Hypothalamus (tissue), 51 donors: ENCODE measurements at regions not wholly inside any gene's neighbourhood (a gene's known extent, or its start where the extent isn't known, plus 50 kb on each side); places are given as distances from the start of the nearest gene placed in this dataset.

Experiments used
- DNase-seq, 51 donors: peaks; one replicate each; lab custom pipeline; 2025; lab: John Stamatoyannopoulos, UW

GRCh38 chr7:84686373-84686772 is 491.8 kb upstream of the SEMA3A start:
- DNase-seq: no peak

- no peak for DNase-seq
These were observed 490.4 kb upstream of the SEMA3A start for GRCh38 chr7:84684836-84685480.

- DNase-seq: no peak
These were observed 488.0 kb upstream of the SEMA3A start for GRCh38 chr7:84682543-84682942.

- no peak for DNase-seq
These were observed 484.3 kb upstream of the SEMA3A start for GRCh38 chr7:84678841-84679240.

- no peak for DNase-seq
These were observed 482.6 kb upstream of the SEMA3A start for GRCh38 chr7:84677117-84677732.

GRCh38 chr7:84675633-84676034 is 481.0 kb upstream of the SEMA3A start:
- DNase-seq: no peak

GRCh38 chr7:84674236-84674913 is 479.8 kb upstream of the SEMA3A start:
- DNase-seq: no peak

GRCh38 chr7:84669177-84669732 is 474.7 kb upstream of the SEMA3A start:
- DNase-seq: no peak

- no peak for DNase-seq
These were observed 473.5 kb upstream of the SEMA3A start for GRCh38 chr7:84668116-84668515.

- DNase-seq: no peak
These were observed 472.1 kb upstream of the SEMA3A start for GRCh38 chr7:84666651-84667050.

GRCh38 chr7:84665339-84665738 is 470.8 kb upstream of the SEMA3A start:
- no peak for DNase-seq

- no peak for DNase-seq
These were observed 470.0 kb upstream of the SEMA3A start for GRCh38 chr7:84664626-84665025.

GRCh38 chr7:84663224-84663623 is 468.6 kb upstream of the SEMA3A start:
- DNase-seq: no peak

- DNase-seq: no peak
These were observed 463.7 kb upstream of the SEMA3A start for GRCh38 chr7:84658286-84658685.

- no peak for DNase-seq
These were observed 459.7 kb upstream of the SEMA3A start for GRCh38 chr7:84654273-84654672.

GRCh38 chr7:84651876-84652275 is 457.3 kb upstream of the SEMA3A start:
- DNase-seq: no peak

GRCh38 chr7:84647797-84648757 is 453.5 kb upstream of the SEMA3A start:
- DNase-seq: no peak

- no peak for DNase-seq
These were observed 448.0 kb upstream of the SEMA3A start for GRCh38 chr7:84642611-84643010.

- no peak for DNase-seq
These were observed 446.0 kb upstream of the SEMA3A start for GRCh38 chr7:84640637-84641036.

GRCh38 chr7:84638339-84638697 is 443.7 kb upstream of the SEMA3A start:
- DNase-seq: no peak
